Daoy (cell line): ENCODE measurements at regions not wholly inside any gene's neighbourhood (a gene's known extent, or its start where the extent isn't known, plus 50 kb on each side); places are given as distances from the start of the nearest gene placed in this dataset.

Experiments
- DNase-seq: peaks from one replicate; pipeline ENCODE4 v3.0.0-alpha.2; 2015; ENCODE audit warnings: low read depth

GRCh38 chr12:18207266-18207665 is 54.1 kb upstream of the PIK3C2G start:
- no peak for DNase-seq

DNA sequence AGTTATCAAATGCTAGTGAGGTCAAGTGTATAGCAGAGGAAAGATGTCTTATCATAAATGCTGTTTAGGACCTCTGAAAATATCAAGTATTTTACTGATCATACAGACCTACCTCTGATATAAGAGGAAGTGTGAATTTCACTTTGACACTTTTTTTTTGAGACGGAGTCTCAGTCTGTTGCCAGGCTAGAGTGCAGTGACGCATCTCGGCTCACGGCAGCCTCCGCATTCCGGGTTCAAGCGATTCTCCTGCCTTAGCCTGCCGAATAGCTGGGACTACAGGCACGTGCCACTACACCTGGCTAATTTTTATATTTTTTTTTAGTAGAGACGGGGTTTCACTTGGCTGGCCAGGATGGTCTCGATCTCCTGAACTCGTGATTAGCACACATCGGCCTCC is 55.1 kb upstream of the PIK3C2G start:
- no peak for DNase-seq

DNA sequence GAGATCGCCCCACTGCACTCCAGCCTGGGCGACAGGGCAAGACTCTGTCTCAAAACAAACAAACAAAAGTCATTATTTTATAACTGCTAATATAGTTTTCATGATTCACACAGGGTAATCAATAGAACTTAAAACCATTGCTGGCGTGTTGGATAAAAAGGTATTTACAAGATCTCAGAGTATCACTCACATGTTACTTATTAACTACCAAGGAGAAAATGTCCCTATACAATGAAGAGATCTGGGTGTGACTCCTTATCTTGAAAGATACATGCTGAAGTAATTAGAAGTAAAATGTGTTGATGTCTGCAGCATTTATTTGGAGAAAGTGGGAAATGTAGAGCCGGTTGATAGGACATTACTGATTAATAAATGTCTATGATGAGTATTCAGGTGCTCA is 57.3 kb upstream of the PIK3C2G start:
- DNase-seq: no peak

DNA sequence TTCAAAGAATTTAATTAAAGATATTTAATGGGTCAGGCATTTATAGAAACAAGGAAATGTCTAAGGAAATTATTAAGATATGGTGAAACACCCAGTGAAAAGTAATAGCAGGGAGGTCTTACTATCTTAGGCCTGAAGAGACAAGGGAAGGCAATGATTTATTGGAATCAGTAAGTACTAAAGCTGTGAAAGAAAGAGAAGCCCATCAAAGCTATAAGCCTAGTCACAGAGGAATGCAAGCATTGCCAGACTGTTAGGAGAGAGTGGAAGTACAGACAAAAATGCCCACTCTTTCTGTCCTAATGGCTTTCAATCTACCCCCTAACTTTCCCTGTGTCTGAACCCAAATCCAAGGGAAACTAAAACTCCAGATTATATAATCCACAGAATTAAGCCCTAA is 69.2 kb upstream of the PIK3C2G start:
- DNase-seq: no peak

DNA sequence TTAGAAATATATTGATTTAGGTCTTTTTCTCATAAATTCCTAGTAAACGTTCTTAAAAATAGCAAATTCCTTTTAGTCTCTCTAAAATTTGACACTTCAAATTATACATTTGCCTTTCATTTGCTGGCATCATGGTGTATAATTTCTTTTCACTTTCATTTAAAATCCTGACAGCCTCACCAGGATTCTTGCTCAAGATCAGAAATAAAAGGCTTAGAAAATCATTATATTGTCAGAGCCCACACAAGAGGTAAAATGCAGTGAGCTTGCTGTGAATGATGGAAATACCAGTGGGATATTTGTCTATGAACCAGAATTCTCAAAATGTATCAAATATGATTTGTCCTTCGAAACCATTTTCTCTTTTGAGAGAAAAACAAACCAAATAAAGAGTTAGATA is 78.2 kb upstream of the PIK3C2G start:
- DNase-seq: no peak

GRCh38 chr12:18171571-18171970 is 81.6 kb upstream of the RERGL start:
- DNase-seq: no peak

- DNase-seq: no peak
These were observed 78.0 kb upstream of the RERGL start for GRCh38 chr12:18168016-18168415.

- no peak for DNase-seq
These were observed 75.9 kb upstream of the RERGL start for GRCh38 chr12:18165889-18166288.

- DNase-seq: peak; percentile 19
These were observed 75.5 kb upstream of the RERGL start for GRCh38 chr12:18165422-18165871.

GRCh38 chr12:18160901-18161300 is 70.9 kb upstream of the RERGL start:
- no peak for DNase-seq

GRCh38 chr12:18158774-18159557 is 69.0 kb upstream of the RERGL start:
- peak; percentile 24 for DNase-seq

GRCh38 chr12:18153826-18154225 is 63.8 kb upstream of the RERGL start:
- no peak for DNase-seq

- no peak for DNase-seq
These were observed 61.0 kb upstream of the RERGL start for GRCh38 chr12:18151036-18151435.

- no peak for DNase-seq
These were observed 59.0 kb upstream of the RERGL start for GRCh38 chr12:18148961-18149360.

DNA sequence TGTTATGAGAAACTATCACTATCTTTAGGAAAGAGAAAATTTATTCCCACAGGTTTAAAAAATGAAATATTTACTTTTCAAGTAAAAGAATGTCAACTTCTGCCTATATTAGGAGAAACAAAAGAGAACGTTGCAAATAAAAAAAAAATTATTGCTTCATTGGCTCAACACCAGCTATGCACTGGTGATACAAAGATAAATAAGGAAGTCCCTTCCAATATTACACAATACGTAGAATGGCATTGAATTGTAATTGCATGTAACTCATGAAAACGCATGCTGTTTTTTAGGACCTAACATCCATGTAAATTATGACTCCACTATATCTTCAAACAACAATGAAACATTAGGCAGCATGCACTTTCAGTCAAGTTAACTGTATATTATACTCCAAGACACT is 56.4 kb upstream of the RERGL start:
- DNase-seq: no peak

DNA sequence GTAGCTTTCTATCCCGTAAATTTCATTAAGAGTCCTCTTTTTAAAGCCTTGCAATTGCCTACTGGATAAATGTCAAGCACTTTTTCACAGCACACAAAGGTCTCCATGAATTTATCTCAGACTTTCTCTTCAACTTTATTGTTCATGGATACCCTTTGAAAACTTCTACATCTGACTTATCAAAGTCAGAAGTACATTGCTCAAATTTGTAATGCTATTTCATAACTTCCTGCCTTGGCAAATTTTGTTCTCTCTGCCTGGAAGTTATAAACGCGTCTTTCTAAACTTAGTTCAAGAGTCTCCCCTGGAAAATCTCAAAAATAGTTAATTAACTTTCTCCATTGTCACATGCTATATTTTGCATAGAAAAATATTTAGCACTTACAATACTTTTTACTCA is 55.9 kb upstream of the RERGL start:
- DNase-seq: no peak

DNA sequence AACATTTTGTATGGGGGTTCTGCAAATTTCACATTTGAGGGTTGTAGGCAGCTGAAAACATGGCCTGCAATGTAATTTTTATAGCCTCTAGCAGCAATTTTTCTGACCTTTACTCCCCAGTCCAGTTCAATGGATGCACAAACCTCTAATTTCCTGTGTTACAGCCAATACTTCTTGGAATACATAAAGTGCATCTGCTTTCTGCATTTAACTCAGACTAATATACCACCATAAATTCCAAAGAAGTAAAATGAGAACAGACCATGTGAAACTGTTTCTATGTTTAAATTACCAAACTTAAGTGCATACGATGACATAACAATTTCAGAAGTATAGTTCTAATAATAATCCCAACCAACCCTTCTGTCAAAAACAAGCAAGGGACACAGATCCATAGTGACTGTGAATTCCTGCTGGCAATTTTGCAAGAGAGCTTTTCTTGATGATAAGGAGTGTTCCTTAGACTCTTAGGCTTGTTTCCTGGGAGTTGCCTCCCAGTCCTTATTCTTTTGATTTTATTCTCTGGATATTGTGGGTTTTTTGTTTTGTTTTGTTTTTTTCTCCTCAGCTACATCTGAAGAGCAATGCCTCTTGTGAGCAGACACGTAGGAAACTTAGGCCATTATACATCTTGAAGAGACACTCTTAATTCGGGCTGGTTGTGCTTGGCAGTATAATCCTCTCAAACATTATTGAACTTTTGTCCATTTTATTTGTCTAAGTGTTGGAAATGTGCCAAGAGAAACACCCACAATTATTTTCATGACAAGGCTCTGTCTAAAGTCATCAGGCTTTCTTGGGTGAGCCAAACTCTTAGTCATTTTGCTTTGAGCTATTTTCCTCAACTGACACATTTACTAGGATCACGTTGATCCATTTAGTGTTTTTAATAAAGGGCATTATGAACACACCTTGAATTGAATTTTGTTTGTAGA is 51.3 kb upstream of the RERGL start:
- DNase-seq: peak; percentile 36

DNA sequence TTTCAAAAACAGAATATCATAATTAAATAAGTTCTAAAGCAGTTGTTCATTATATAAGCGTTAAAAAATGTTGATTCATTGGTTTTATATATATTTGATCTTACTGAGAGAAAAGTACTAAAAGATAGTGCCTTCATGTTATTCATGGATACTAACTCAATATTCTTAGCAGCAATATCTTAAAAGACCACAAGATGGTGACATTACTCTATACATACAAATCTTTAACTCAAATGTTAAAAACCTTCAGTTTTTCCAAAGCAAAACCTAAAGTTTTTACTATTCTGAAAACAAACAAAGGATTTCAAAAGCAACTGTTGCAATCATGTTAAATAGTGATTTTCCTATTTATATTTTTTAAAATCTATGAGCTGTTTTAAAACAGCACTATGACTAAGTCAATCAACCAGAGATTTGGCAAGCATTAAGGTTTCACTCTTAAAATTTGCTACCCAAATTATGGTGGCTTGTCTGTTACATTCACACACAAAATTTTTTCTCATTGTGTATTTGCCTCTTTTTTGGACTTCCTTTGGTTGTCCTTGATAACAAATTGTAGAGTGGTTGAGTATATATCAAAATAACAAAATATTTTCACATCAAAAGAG is 50.1 kb upstream of the RERGL start:
- DNase-seq: no peak
